ENCODE measurements at regions not wholly inside any gene's neighbourhood (a gene's known extent, or its start where the extent isn't known, plus 50 kb on each side); places are given as distances from the start of the nearest gene placed in this dataset.
A peak's percentile ranks its signal among the peaks of the same experiment; 100 is the strongest.
"Not testable (repeated sequence)": the region's sequence is repeated elsewhere in the genome, so short reads cannot be mapped to it uniquely, and the experiment has no call there.

GRCh38 chr9:129545876-129546275 lies 75.0 kb downstream of the C9orf50 start:
- not testable (repeated sequence) for H3K4me2 ChIP-seq (ENCODE audit: low read length, poor library complexity, severe bottlenecking); H2BK120ac ChIP-seq (ENCODE audit: low read depth, low read length); H4K91ac ChIP-seq (ENCODE audit: low read length); H3K9me3 ChIP-seq (ENCODE audit: control insufficient read depth, low read length); H2AK5ac ChIP-seq (ENCODE audit: low read length, severe bottlenecking); H3K23ac ChIP-seq (ENCODE audit: low read length in 2 of 2); H3K36me3 ChIP-seq (ENCODE audit: control insufficient read depth in 1 of 2, insufficient read depth in 2 of 2, low read depth in 1 of 2, low read length in 2 of 2); H2AFZ ChIP-seq (ENCODE audit: low read depth, low read length); H4K8ac ChIP-seq (ENCODE audit: low read length); H2BK5ac ChIP-seq (ENCODE audit: low read depth, low read length, poor library complexity, severe bottlenecking); H3K14ac ChIP-seq (ENCODE audit: low read length in 2 of 2); H2BK12ac ChIP-seq (ENCODE audit: low read length in 2 of 2); H2BK15ac ChIP-seq (ENCODE audit: low read depth, poor library complexity, severe bottlenecking); H3K4me3 ChIP-seq (ENCODE audit: insufficient read depth in 1 of 2, low read depth in 1 of 2, low read length in 2 of 2); H3K79me1 ChIP-seq (replicated peaks; ENCODE audit: low read length, poor library complexity, severe bottlenecking); H3K27me3 ChIP-seq (ENCODE audit: control insufficient read depth in 1 of 2, insufficient read depth in 1 of 2, low read length in 2 of 2); H3K27ac ChIP-seq (ENCODE audit: low read length, poor library complexity, severe bottlenecking); H3K4ac ChIP-seq (ENCODE audit: low read depth in 1 of 2, low read length in 2 of 2); H3K18ac ChIP-seq (ENCODE audit: low read depth in 1 of 2, low read length in 2 of 2); DNase-seq; H3K9ac ChIP-seq (ENCODE audit: low read length)
- WGBS, result 94% methylated on average over 8 of the region's 8 CpGs
- H3K4me1 ChIP-seq (ENCODE audit: control insufficient read depth, insufficient read depth, low read depth, low read length), result peaks cover 19% of the 10 kb centered on the region

- H3K27ac ChIP-seq (ENCODE audit: low read length, poor library complexity, severe bottlenecking), result no peak overlapping the region
These were observed 76.1 kb downstream of the C9orf50 start for GRCh38 chr9:129544761-129545160.

GRCh38 chr9:129542741-129543140 lies 78.2 kb downstream of the C9orf50 start:
- Histone ChIP-seq H2BK12ac (ENCODE audit: low read length in 2 of 2) (no peak overlapping the region), H3K36me3 (ENCODE audit: control insufficient read depth in 1 of 2, insufficient read depth in 2 of 2, low read depth in 1 of 2, low read length in 2 of 2) (no peaks in the 10 kb centered on the region), H3K27me3 (ENCODE audit: control insufficient read depth in 1 of 2, insufficient read depth in 1 of 2, low read length in 2 of 2) (no peaks in the 10 kb centered on the region), H3K4me2 (ENCODE audit: low read length, poor library complexity, severe bottlenecking) (no peak overlapping the region), H2BK15ac (ENCODE audit: low read depth, poor library complexity, severe bottlenecking) (no peak overlapping the region), H3K9me3 (ENCODE audit: control insufficient read depth, low read length) (peaks cover 6% of the 10 kb centered on the region), H4K91ac (ENCODE audit: low read length) (peak overlapping the region; percentile 61), H3K23ac (ENCODE audit: low read length in 2 of 2) (no peak overlapping the region), H2AK5ac (ENCODE audit: low read length, severe bottlenecking) (no peak overlapping the region), H3K4me1 (ENCODE audit: control insufficient read depth, insufficient read depth, low read depth, low read length) (peaks cover 6% of the 10 kb centered on the region), H3K18ac (ENCODE audit: low read depth in 1 of 2, low read length in 2 of 2) (no peak overlapping the region), H3K27ac (ENCODE audit: low read length, poor library complexity, severe bottlenecking) (no peak overlapping the region), H4K8ac (ENCODE audit: low read length) (no peak overlapping the region), H3K4ac (ENCODE audit: low read depth in 1 of 2, low read length in 2 of 2) (no peak overlapping the region), H3K79me1 (replicated peaks; ENCODE audit: low read length, poor library complexity, severe bottlenecking) (no peaks in the 10 kb centered on the region), H2AFZ (ENCODE audit: low read depth, low read length) (no peak overlapping the region), H3K14ac (ENCODE audit: low read length in 2 of 2) (no peak overlapping the region), H2BK120ac (ENCODE audit: low read depth, low read length) (peak overlapping the region; percentile 5), H2BK5ac (ENCODE audit: low read depth, low read length, poor library complexity, severe bottlenecking) (no peak overlapping the region), H3K4me3 (ENCODE audit: insufficient read depth in 1 of 2, low read depth in 1 of 2, low read length in 2 of 2) (no peak overlapping the region), H3K9ac (ENCODE audit: low read length) (no peak overlapping the region)
- DNase-seq, result no peak
- WGBS, result 88% methylated on average over 4 of the region's 4 CpGs

More at GRCh38 chr9:129544761-129545160, 76.1 kb downstream of the C9orf50 start:
- H3K18ac ChIP-seq (ENCODE audit: low read depth in 1 of 2, low read length in 2 of 2), result peak overlapping the region in 1 of 2 experiments; percentile 38
- H3K9me3 ChIP-seq (ENCODE audit: control insufficient read depth, low read length), result no peaks in the 10 kb centered on the region
- no peaks in the 10 kb centered on the region for H3K27me3 ChIP-seq (ENCODE audit: control insufficient read depth in 1 of 2, insufficient read depth in 1 of 2, low read length in 2 of 2)
- no peak overlapping the region for H2BK5ac ChIP-seq (ENCODE audit: low read depth, low read length, poor library complexity, severe bottlenecking)
- no peaks in the 10 kb centered on the region for H3K36me3 ChIP-seq (ENCODE audit: control insufficient read depth in 1 of 2, insufficient read depth in 2 of 2, low read depth in 1 of 2, low read length in 2 of 2)
- no peak overlapping the region for H4K91ac ChIP-seq (ENCODE audit: low read length)
- H2BK15ac ChIP-seq (ENCODE audit: low read depth, poor library complexity, severe bottlenecking), result no peak overlapping the region
- WGBS, result 51% methylated on average over 5 of the region's 6 CpGs
- H3K4me2 ChIP-seq (ENCODE audit: low read length, poor library complexity, severe bottlenecking), result no peak overlapping the region
- no peak overlapping the region for H2BK120ac ChIP-seq (ENCODE audit: low read depth, low read length)
- peak; percentile 33 for DNase-seq
- no peak overlapping the region for H2AK5ac ChIP-seq (ENCODE audit: low read length, severe bottlenecking)
- no peak overlapping the region for H3K9ac ChIP-seq (ENCODE audit: low read length)
- H4K8ac ChIP-seq (ENCODE audit: low read length), result no peak overlapping the region
- no peak overlapping the region for H2AFZ ChIP-seq (ENCODE audit: low read depth, low read length)
- H2BK12ac ChIP-seq (ENCODE audit: low read length in 2 of 2), result no peak overlapping the region
- no peak overlapping the region for H3K23ac ChIP-seq (ENCODE audit: low read length in 2 of 2)
- no peaks in the 10 kb centered on the region for H3K79me1 ChIP-seq (replicated peaks; ENCODE audit: low read length, poor library complexity, severe bottlenecking)
- H3K14ac ChIP-seq (ENCODE audit: low read length in 2 of 2), result no peak overlapping the region
- peaks cover 12% of the 10 kb centered on the region for H3K4me1 ChIP-seq (ENCODE audit: control insufficient read depth, insufficient read depth, low read depth, low read length)
- no peak overlapping the region for H3K4ac ChIP-seq (ENCODE audit: low read depth in 1 of 2, low read length in 2 of 2)
- H3K4me3 ChIP-seq (ENCODE audit: insufficient read depth in 1 of 2, low read depth in 1 of 2, low read length in 2 of 2), result no peak overlapping the region

- Histone ChIP-seq H3K4me1 (ENCODE audit: control insufficient read depth, insufficient read depth, low read depth, low read length) (peaks cover 4% of the 10 kb centered on the region), H3K14ac (ENCODE audit: low read length in 2 of 2) (no peak overlapping the region), H2BK15ac (ENCODE audit: low read depth, poor library complexity, severe bottlenecking) (no peak overlapping the region), H3K4me2 (ENCODE audit: low read length, poor library complexity, severe bottlenecking) (no peak overlapping the region), H3K4ac (ENCODE audit: low read depth in 1 of 2, low read length in 2 of 2) (no peak overlapping the region), H4K8ac (ENCODE audit: low read length) (no peak overlapping the region), H3K9me3 (ENCODE audit: control insufficient read depth, low read length) (peaks cover 6% of the 10 kb centered on the region), H2AFZ (ENCODE audit: low read depth, low read length) (no peak overlapping the region), H4K91ac (ENCODE audit: low read length) (no peak overlapping the region), H3K36me3 (ENCODE audit: control insufficient read depth in 1 of 2, insufficient read depth in 2 of 2, low read depth in 1 of 2, low read length in 2 of 2) (no peaks in the 10 kb centered on the region), H2BK5ac (ENCODE audit: low read depth, low read length, poor library complexity, severe bottlenecking) (no peak overlapping the region), H3K27ac (ENCODE audit: low read length, poor library complexity, severe bottlenecking) (no peak overlapping the region), H3K23ac (ENCODE audit: low read length in 2 of 2) (no peak overlapping the region), H2AK5ac (ENCODE audit: low read length, severe bottlenecking) (no peak overlapping the region), H3K4me3 (ENCODE audit: insufficient read depth in 1 of 2, low read depth in 1 of 2, low read length in 2 of 2) (no peak overlapping the region), H3K27me3 (ENCODE audit: control insufficient read depth in 1 of 2, insufficient read depth in 1 of 2, low read length in 2 of 2) (no peaks in the 10 kb centered on the region), H2BK120ac (ENCODE audit: low read depth, low read length) (no peak overlapping the region), H2BK12ac (ENCODE audit: low read length in 2 of 2) (no peak overlapping the region), H3K79me1 (replicated peaks; ENCODE audit: low read length, poor library complexity, severe bottlenecking) (no peaks in the 10 kb centered on the region), H3K18ac (ENCODE audit: low read depth in 1 of 2, low read length in 2 of 2) (no peak overlapping the region), H3K9ac (ENCODE audit: low read length) (no peak overlapping the region)
- DNase-seq, result no peak
- 75% methylated on average over 1 of the region's 2 CpGs for WGBS
These were observed 79.6 kb downstream of the C9orf50 start for GRCh38 chr9:129541270-129541669.

All from mesenchymal stem cell (in vitro differentiated cells and primary cell).